HG02884 (cell line): ENCODE measurements at regions not wholly inside any gene's neighbourhood (a gene's known extent, or its start where the extent isn't known, plus 50 kb on each side); places are given as distances from the start of the nearest gene placed in this dataset.

Experiments
- ATAC-seq: cut with Tn5 transposase; IDR thresholded peaks from one replicate; pipeline ENCODE4 v1.9.1; 2021; ENCODE audit warnings: mild to moderate bottlenecking, moderate library complexity; ENCODE audit not compliant: unreplicated experiment

GRCh38 chr2:38174131-38174530 lies 98.2 kb upstream of the CYP1B1 start:
- no peak for ATAC-seq

GRCh38 chr2:38173683-38174082 lies 97.7 kb upstream of the CYP1B1 start:
- ATAC-seq, result no peak

- ATAC-seq, result no peak
These were observed 95.4 kb upstream of the CYP1B1 start for GRCh38 chr2:38171208-38171855.

- no peak for ATAC-seq
These were observed 94.8 kb upstream of the CYP1B1 start for GRCh38 chr2:38170733-38171132.

GRCh38 chr2:38170067-38170466 lies 94.1 kb upstream of the CYP1B1 start:
- no peak for ATAC-seq

- no peak for ATAC-seq
These were observed 92.9 kb upstream of the CYP1B1 start for GRCh38 chr2:38168710-38169480.

GRCh38 chr2:38167968-38168350 lies 92.0 kb upstream of the CYP1B1 start:
- no peak for ATAC-seq

GRCh38 chr2:38165698-38166097 lies 89.7 kb upstream of the CYP1B1 start:
- no peak for ATAC-seq

- no peak for ATAC-seq
These were observed 88.9 kb upstream of the CYP1B1 start for GRCh38 chr2:38164881-38165280.

GRCh38 chr2:38163579-38163978 lies 87.6 kb upstream of the CYP1B1 start:
- no peak for ATAC-seq

GRCh38 chr2:38163006-38163405 lies 87.1 kb upstream of the CYP1B1 start:
- ATAC-seq, result no peak

GRCh38 chr2:38160516-38160915 lies 84.6 kb upstream of the CYP1B1 start:
- ATAC-seq, result no peak

- no peak for ATAC-seq
These were observed 83.6 kb upstream of the CYP1B1 start for GRCh38 chr2:38159597-38159996.

- ATAC-seq, result no peak
These were observed 83.2 kb upstream of the CYP1B1 start for GRCh38 chr2:38159191-38159590.

GRCh38 chr2:38158378-38159118 lies 82.6 kb upstream of the CYP1B1 start:
- ATAC-seq, result no peak

GRCh38 chr2:38156436-38156835 lies 80.5 kb upstream of the CYP1B1 start:
- no peak for ATAC-seq

- no peak for ATAC-seq
These were observed 79.1 kb upstream of the CYP1B1 start for GRCh38 chr2:38155015-38155414.

- ATAC-seq, result no peak
These were observed 78.4 kb upstream of the CYP1B1 start for GRCh38 chr2:38154395-38154794.

- no peak for ATAC-seq
These were observed 77.7 kb upstream of the CYP1B1 start for GRCh38 chr2:38153476-38154135.

- no peak for ATAC-seq
These were observed 77.0 kb upstream of the CYP1B1 start for GRCh38 chr2:38152913-38153312.

GRCh38 chr2:38152035-38152434 lies 76.1 kb upstream of the CYP1B1 start:
- ATAC-seq, result no peak
